ENCODE measurements at regions not wholly inside any gene's neighbourhood (a gene's known extent, or its start where the extent isn't known, plus 50 kb on each side); places are given as distances from the start of the nearest gene placed in this dataset.

GRCh38 chr2:151161821-151162551 is 99.7 kb downstream of the RBM43 start:
- DNase-seq, result no peak

DNA sequence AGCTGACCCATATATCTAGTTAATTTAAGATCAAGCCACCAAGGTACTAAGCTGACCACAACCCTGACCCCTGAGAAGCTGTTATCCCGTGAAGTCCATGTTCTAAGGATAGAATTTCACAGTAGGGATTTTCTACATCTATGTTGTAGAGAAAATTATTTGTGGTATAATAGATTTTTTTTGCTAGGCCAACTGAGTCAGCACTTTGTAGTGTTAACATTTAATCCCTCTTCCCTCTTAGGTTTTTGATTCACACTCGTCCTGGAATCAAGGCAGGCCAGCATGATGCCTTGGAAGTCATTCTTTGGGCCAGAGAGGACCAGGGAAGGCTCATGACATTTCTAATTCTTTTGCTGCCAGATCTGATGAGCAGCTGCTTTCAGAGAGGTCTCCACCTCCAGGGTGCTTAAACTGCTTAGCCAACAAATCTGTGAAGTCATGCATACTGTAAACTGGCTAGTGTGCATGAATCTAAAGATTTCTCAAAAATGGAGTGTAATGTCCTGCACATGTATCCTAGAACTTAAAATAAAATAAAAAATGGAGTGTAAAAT is 102.5 kb downstream of the RBM43 start:
- Histone ChIP-seq H3K27ac (no peak overlapping the region), H3K9me3 (no peaks in the 10 kb centered on the region), H3K36me3 (ENCODE audit: insufficient read depth in 1 of 2, low read depth in 1 of 2) (no peaks in the 10 kb centered on the region), H3K27me3 (ENCODE audit: insufficient read depth in 3 of 3, low read length in 2 of 3) (no peaks in the 10 kb centered on the region), H3K4me1 (no peaks in the 10 kb centered on the region), H3K4me3 (no peak overlapping the region)
- no peak for DNase-seq
- no peak for ATAC-seq
- TF ChIP-seq, protein P1, sequence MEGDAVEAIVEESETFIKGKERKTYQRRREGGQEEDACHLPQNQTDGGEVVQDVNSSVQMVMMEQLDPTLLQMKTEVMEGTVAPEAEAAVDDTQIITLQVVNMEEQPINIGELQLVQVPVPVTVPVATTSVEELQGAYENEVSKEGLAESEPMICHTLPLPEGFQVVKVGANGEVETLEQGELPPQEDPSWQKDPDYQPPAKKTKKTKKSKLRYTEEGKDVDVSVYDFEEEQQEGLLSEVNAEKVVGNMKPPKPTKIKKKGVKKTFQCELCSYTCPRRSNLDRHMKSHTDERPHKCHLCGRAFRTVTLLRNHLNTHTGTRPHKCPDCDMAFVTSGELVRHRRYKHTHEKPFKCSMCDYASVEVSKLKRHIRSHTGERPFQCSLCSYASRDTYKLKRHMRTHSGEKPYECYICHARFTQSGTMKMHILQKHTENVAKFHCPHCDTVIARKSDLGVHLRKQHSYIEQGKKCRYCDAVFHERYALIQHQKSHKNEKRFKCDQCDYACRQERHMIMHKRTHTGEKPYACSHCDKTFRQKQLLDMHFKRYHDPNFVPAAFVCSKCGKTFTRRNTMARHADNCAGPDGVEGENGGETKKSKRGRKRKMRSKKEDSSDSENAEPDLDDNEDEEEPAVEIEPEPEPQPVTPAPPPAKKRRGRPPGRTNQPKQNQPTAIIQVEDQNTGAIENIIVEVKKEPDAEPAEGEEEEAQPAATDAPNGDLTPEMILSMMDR (IDR thresholded peaks at IDR 0.05), result no peak
- intact Hi-C loops (cut with DNase I), result no loop called here
- 17 to 39% (median 19%) methylated on average over 2 of the region's 2 CpGs for WGBS, 3 donors

More at GRCh38 chr2:151161821-151162551, 99.7 kb downstream of the RBM43 start:
- Histone ChIP-seq H3K9me3 (no peaks in the 10 kb centered on the region), H3K27ac (no peak overlapping the region), H3K36me3 (ENCODE audit: insufficient read depth in 1 of 2, low read depth in 1 of 2) (no peaks in the 10 kb centered on the region), H3K4me3 (no peak overlapping the region), H3K4me1 (no peaks in the 10 kb centered on the region), H3K27me3 (ENCODE audit: insufficient read depth in 3 of 3, low read length in 2 of 3) (no peaks in the 10 kb centered on the region)
- intact Hi-C loops (cut with DNase I), result no loop called here
- no peak for ATAC-seq
- WGBS, 3 donors, result 59 to 64% (median 59%) methylated on average over 4 of the region's 4 CpGs
- TF ChIP-seq, protein P1 (IDR thresholded peaks at IDR 0.05), result no peak

DNA sequence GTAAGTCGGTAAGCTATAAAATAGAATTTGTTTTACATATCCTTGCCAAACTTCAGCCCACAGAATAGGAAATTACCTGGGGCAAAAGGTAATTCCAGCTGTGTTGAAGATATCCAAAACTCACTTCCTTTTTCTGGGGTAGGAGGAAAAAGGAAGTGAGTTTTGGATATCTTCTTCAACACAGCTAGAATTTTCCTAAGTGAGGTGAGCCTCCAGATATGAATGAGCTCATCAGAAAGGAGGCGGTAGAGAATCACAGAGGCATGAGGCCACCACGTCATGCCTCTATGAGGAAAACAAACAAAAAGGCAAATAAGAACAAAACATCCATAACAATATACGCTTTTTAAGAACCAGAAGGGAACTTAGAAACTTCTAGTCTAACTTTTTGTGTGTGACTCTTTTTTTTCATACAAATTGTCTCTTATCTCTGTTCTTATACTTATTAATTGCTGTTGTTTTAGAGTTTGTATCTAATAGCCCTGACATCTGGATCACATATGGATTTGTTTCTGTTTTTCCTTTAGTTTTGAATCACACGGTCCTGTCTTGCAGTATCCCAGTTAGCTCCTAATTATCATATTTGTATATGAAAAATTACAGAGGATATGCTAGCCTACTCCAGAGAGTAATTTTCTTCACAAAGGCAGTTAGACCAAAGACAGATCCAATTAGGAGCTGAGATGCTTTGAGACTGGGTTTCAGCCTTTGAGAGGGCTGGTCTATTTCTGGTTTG is 104.5 kb downstream of the RBM43 start:
- no peak overlapping the region for H3K4me3 ChIP-seq
- WGBS, 3 donors, result 64 to 67% (median 66%) methylated on average over 5 of the region's 5 CpGs
- intact Hi-C loops (cut with DNase I), result no loop called here

DNA sequence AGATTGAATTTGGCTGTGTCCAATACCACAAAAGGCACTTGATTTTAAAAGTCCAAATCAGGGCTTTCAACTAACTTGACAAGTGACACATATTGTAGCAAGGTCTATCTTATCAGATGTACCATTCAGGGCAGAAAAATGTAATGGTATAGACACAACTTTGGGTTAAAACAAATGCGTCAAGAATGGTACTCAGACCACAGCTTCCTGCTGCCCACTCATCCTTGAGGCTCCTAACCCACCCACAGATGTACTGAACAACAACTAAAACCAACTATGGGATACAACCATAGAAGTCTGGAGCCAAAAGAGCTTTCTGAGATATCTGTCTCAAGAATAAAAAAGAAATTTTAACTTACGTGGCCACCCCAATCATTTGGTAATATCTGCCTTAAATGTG is 105.2 kb downstream of the RBM43 start:
- WGBS, 3 donors, result 90 to 96% (median 90%) methylated on average over 2 of the region's 2 CpGs
- H3K9me3 ChIP-seq, result no peaks in the 10 kb centered on the region

More for the DNA sequence above, 104.5 kb downstream of the RBM43 start:
- Histone ChIP-seq H3K36me3 (ENCODE audit: insufficient read depth in 1 of 2, low read depth in 1 of 2) (no peaks in the 10 kb centered on the region), H3K27ac (no peak overlapping the region), H3K27me3 (ENCODE audit: insufficient read depth in 3 of 3, low read length in 2 of 3) (no peaks in the 10 kb centered on the region), H3K4me1 (no peaks in the 10 kb centered on the region), H3K9me3 (no peaks in the 10 kb centered on the region)
- DNase-seq, result no peak
- ATAC-seq, result no peak
- TF ChIP-seq, protein P1 (IDR thresholded peaks at IDR 0.05), result no peak

More for the DNA sequence above, 105.2 kb downstream of the RBM43 start:
- no peaks in the 10 kb centered on the region for H3K36me3 ChIP-seq (ENCODE audit: insufficient read depth in 1 of 2, low read depth in 1 of 2)
- no peaks in the 10 kb centered on the region for H3K4me1 ChIP-seq
- TF ChIP-seq, protein P1 (IDR thresholded peaks at IDR 0.05), result no peak
- no peak overlapping the region for H3K4me3 ChIP-seq
- no peak overlapping the region for H3K27ac ChIP-seq
- ATAC-seq (no peak), DNase-seq (no peak)
- H3K27me3 ChIP-seq (ENCODE audit: insufficient read depth in 3 of 3, low read length in 2 of 3), result no peaks in the 10 kb centered on the region
- intact Hi-C loops (cut with DNase I), result no loop called here
